Skin epidermis (tissue), 12 donors: ENCODE measurements at regions not wholly inside any gene's neighbourhood (a gene's known extent, or its start where the extent isn't known, plus 50 kb on each side); places are given as distances from the start of the nearest gene placed in this dataset.
"Not testable (repeated sequence)": the region's sequence is repeated elsewhere in the genome, so short reads cannot be mapped to it uniquely, and the experiment has no call there.

ENCODE experiments used
- H3K27ac ChIP-seq, 21 experiments: fragments of 200-600 bp; sonication (generic) in 11 of 21; one replicate each; pipeline ENCODE4 v1.5.0; 2020; ENCODE audit warnings: mild to moderate bottlenecking in 3 of 21, inconsistent platforms in 2 of 21, moderate library complexity in 2 of 21
- H3K4me3 ChIP-seq, 7 experiments: fragments of 200-600 bp; sonication (generic) in 2 of 7; one replicate each; pipeline ENCODE4 v1.5.0; 2020; ENCODE audit warnings: inconsistent platforms in 2 of 7, mild to moderate bottlenecking in 2 of 7, moderate library complexity in 1 of 7

GRCh38 chr21:16196001-16196400, 466.2 kb downstream of the USP25 start:
- Histone ChIP-seq H3K27ac (peak overlapping the region in 18 of 21 experiments; percentile 21 to 85 (median 73)), H3K4me3 (peak overlapping the region in 5 of 7 experiments; percentile 3 to 23 (median 13))

GRCh38 chr21:16198546-16198945, 468.8 kb downstream of the USP25 start:
- H3K4me3 ChIP-seq, result no peak overlapping the region

GRCh38 chr21:16199539-16199938, 469.8 kb downstream of the USP25 start:
- H3K27ac ChIP-seq, result no peak overlapping the region
- H3K4me3 ChIP-seq, result no peak overlapping the region

More at GRCh38 chr21:16198546-16198945, 468.8 kb downstream of the USP25 start:
- H3K27ac ChIP-seq, result no peak overlapping the region

- Histone ChIP-seq H3K4me3 (no peak overlapping the region), H3K27ac (no peak overlapping the region)
Observed at GRCh38 chr21:16201718-16202117, 471.9 kb downstream of the USP25 start.

GRCh38 chr21:16205527-16205926, 475.7 kb downstream of the USP25 start:
- Histone ChIP-seq H3K27ac (no peak overlapping the region), H3K4me3 (no peak overlapping the region)

- Histone ChIP-seq H3K4me3 (no peak overlapping the region), H3K27ac (peak overlapping the region in 6 of 21 experiments; percentile 5 to 40 (median 30))
Observed at GRCh38 chr21:16211339-16212303, 481.8 kb downstream of the USP25 start.

GRCh38 chr21:16213518-16213917, 483.7 kb downstream of the USP25 start:
- H3K27ac ChIP-seq, result no peak overlapping the region

GRCh38 chr21:16215193-16215592, 485.4 kb downstream of the USP25 start:
- H3K27ac ChIP-seq, result no peak overlapping the region

More at GRCh38 chr21:16213518-16213917, 483.7 kb downstream of the USP25 start:
- H3K4me3 ChIP-seq, result no peak overlapping the region

GRCh38 chr21:16215663-16216183, 485.9 kb downstream of the USP25 start:
- H3K4me3 ChIP-seq, result no peak overlapping the region

More at GRCh38 chr21:16215193-16215592, 485.4 kb downstream of the USP25 start:
- no peak overlapping the region for H3K4me3 ChIP-seq

GRCh38 chr21:16216288-16216962, 486.6 kb downstream of the USP25 start:
- no peak overlapping the region for H3K27ac ChIP-seq
- no peak overlapping the region for H3K4me3 ChIP-seq

More at GRCh38 chr21:16215663-16216183, 485.9 kb downstream of the USP25 start:
- no peak overlapping the region for H3K27ac ChIP-seq

- H3K4me3 ChIP-seq, result no peak overlapping the region
- H3K27ac ChIP-seq, result no peak overlapping the region
Observed at GRCh38 chr21:16218682-16219343, 489.0 kb downstream of the USP25 start.

GRCh38 chr21:16224756-16225155, 495.0 kb downstream of the USP25 start:
- H3K27ac ChIP-seq, H3K4me3 ChIP-seq: not testable (repeated sequence)

- H3K27ac ChIP-seq, result no peak overlapping the region
- no peak overlapping the region for H3K4me3 ChIP-seq
Observed at GRCh38 chr21:16239659-16240265, 510.0 kb downstream of the USP25 start.

GRCh38 chr21:16241016-16241415, 511.2 kb downstream of the USP25 start:
- H3K4me3 ChIP-seq, result no peak overlapping the region
- H3K27ac ChIP-seq, result no peak overlapping the region

GRCh38 chr21:16241479-16241963, 511.7 kb downstream of the USP25 start:
- H3K27ac ChIP-seq, result no peak overlapping the region
- no peak overlapping the region for H3K4me3 ChIP-seq

GRCh38 chr21:16243396-16243795, 513.6 kb downstream of the USP25 start:
- no peak overlapping the region for H3K4me3 ChIP-seq

GRCh38 chr21:16248705-16249104, 518.9 kb downstream of the USP25 start:
- H3K4me3 ChIP-seq, result no peak overlapping the region
- H3K27ac ChIP-seq, result no peak overlapping the region

More at GRCh38 chr21:16243396-16243795, 513.6 kb downstream of the USP25 start:
- H3K27ac ChIP-seq, result no peak overlapping the region

GRCh38 chr21:16250273-16250672, 520.5 kb downstream of the USP25 start:
- no peak overlapping the region for H3K27ac ChIP-seq
- no peak overlapping the region for H3K4me3 ChIP-seq
